ENCODE measurements at regions not wholly inside any gene's neighbourhood (a gene's known extent, or its start where the extent isn't known, plus 50 kb on each side); places are given as distances from the start of the nearest gene placed in this dataset.
A peak's percentile ranks its signal among the peaks of the same experiment; 100 is the strongest.
"Not testable (repeated sequence)": the region's sequence is repeated elsewhere in the genome, so short reads cannot be mapped to it uniquely, and the experiment has no call there.

- DNase-seq (ENCODE audit: low read depth), result no peak
Measured at GRCh38 chr15:39030291-39031070, 465.9 kb upstream of the RASGRP1 start.

GRCh38 chr15:39031596-39031995, 467.0 kb upstream of the RASGRP1 start:
- no peak for DNase-seq (ENCODE audit: low read depth)

GRCh38 chr15:39034816-39035215, 470.2 kb upstream of the RASGRP1 start:
- no peak for DNase-seq (ENCODE audit: low read depth)

- not testable (repeated sequence) for DNase-seq (ENCODE audit: low read depth)
Measured at GRCh38 chr15:39037611-39038010, 473.0 kb upstream of the RASGRP1 start.

- DNase-seq (ENCODE audit: low read depth), result no peak
Measured at GRCh38 chr15:39040861-39041260, 476.2 kb upstream of the RASGRP1 start.

- no peak for DNase-seq (ENCODE audit: low read depth)
Measured at GRCh38 chr15:39041979-39042495, 477.4 kb upstream of the RASGRP1 start.

DNA sequence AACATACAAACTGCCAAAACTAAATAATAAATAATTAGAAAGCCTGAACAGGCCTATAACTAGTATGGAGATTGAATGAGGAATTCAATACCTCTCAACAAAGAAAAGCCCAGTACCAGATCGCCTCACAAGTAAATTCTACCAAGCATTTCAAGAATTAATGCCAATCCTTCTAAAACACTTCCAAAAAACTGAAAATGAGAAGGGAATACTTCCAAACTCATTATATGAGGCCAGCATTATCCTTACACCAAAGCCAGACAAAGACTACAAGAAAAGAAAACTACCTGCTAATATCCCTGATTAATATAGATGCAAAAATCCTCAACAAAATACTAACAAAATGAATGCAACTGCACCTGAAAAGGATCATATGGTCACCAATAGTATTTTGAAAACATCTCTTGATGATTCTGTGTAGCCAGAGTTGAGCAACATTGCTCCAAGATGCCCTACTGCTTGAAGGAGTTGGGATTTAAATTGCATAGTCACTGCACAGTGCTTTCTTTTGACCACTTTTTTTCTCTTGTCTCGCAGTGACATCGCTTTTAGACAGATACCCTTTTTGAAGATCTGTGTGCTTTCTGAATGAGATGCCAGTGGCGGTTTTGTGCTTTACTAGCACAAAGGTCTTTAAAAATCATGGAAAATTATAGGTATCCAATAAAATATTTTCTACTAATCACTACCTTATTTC, 487.2 kb upstream of the RASGRP1 start:
- DNase-seq (ENCODE audit: low read depth), result no peak

GRCh38 chr15:39052323-39052705, 487.7 kb upstream of the RASGRP1 start:
- no peak for DNase-seq (ENCODE audit: low read depth)

DNA sequence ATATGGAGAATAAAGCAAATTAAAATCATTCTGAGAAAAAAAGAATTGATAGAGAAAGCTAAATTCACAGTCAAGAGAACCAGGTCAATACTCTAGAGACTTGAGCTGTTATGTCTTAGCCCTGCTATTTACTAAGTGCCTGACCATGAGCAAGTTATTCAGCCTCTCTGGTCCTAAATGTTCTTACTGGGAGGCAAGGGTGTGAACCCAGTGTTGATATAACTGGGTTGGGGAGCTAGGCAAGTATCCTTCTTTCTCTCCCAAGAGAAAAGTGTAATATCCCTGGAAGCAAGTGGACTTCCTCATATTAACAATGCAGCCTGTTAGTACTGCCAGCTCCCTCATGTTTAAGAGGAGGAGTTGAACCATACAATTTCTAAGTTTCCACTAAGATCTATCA, 488.9 kb upstream of the RASGRP1 start:
- DNase-seq (ENCODE audit: low read depth), result no peak

- no peak for DNase-seq (ENCODE audit: low read depth)
Measured at GRCh38 chr15:39054128-39054732, 489.6 kb upstream of the RASGRP1 start.

DNA sequence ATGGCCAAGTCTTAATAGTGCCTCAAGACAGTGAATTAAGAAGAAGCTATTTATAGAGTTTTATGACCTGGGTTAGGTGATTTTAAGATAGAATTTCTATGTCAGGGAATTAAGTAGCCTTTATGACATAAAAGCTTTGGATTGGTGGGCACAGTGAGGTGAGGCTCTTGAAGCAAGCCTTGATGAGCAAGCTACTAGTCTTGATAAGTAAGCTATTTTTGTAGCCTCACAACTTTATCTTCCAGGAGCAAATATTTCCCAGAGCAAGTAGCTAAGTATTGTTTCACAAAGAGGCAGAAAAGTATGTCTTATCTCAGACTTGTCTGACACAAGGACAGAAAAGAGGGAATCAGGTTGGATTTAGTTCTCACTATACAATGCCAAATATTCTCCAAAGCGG, 491.7 kb upstream of the RASGRP1 start:
- no peak for DNase-seq (ENCODE audit: low read depth)

- DNase-seq (ENCODE audit: low read depth), result no peak
Measured at GRCh38 chr15:39058351-39059131, 493.9 kb upstream of the RASGRP1 start.

DNA sequence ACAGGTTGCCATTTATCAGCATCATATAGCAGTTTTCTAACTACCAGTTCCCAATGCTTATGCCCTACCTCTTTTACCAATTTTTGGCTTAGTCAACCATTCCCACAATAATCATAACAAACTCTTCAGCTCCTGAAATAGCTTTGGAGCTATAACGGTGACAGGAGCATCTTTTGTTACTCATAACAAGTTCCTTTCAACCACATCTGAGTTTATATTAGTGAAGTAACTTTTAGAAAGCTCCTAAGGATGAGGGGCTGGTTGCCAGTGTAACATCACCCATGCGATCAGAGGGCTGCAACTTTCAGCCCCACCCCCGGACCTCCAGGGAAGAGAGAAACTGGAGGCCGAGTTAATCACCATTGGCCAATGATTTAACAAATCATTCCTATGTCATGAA, 495.3 kb upstream of the RASGRP1 start:
- DNase-seq (ENCODE audit: low read depth), result no peak

DNA sequence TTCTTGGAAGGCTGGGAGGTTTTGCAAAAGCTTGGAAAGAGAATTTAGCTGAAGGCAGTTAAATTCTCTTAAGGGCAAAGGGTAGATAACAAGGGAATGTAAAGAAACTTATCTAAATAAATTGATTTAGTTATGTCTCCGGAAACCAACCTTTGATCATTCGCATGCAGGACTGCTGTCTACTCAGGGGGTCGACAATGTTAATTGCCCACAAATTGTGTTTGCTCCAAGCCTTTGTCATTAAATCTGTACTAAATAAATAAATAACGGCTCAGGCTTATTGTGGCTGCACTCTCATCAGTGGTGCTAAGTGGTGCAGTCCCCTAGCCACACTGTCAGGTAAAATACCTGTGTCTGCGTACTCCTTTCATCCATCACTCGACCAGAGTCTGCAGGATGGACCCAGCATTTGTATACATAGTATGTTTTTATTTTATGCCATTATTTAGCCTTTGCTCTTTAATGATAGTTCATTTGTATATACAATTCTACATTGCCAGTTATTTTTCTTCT, 497.4 kb upstream of the RASGRP1 start:
- no peak for DNase-seq (ENCODE audit: low read depth)

DNA sequence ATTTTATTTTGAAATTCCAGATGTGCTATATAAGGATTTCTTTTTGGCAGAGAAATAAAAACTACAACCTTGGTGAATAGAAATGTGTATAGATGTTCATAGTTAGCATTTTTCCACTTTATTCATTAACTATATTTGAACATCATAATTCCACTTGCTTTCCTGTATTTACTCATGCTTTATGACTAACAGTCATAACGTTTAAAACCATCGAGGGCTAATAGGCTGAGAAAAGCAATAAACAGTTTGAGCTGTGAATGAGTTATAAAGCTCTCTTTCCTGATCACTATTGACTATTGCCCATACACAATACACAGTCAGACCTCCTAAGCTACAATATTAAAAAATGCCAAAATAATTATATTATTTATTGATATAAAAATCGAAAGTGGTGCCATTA, 502.1 kb upstream of the RASGRP1 start:
- DNase-seq (ENCODE audit: low read depth), result no peak

- DNase-seq (ENCODE audit: low read depth), result no peak
Measured at GRCh38 chr15:39074341-39074985, 506.4 kb upstream of the THBS1 start.

DNA sequence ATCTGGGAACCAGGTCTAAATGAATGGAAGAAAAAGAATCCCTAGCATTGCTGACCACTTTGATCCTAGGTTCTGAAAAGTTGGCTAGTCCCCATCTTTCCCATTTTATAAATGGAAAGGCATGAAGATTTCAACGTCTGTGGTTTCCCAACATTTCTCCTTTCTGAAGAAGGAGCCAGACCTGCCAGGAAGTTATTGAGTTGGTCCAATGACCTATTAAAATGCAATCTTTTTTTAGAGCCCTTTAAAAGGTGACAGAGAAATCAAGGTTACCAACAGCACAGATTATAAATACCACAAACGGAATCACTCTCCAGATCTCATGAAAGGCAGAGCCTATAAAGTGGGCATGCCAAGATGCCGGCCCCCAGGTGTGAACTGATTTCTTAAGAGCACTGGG, 505.6 kb upstream of the THBS1 start:
- peak; percentile 29 for DNase-seq (ENCODE audit: low read depth)

GRCh38 chr15:39075756-39076341, 505.0 kb upstream of the THBS1 start:
- no peak for DNase-seq (ENCODE audit: low read depth)

DNA sequence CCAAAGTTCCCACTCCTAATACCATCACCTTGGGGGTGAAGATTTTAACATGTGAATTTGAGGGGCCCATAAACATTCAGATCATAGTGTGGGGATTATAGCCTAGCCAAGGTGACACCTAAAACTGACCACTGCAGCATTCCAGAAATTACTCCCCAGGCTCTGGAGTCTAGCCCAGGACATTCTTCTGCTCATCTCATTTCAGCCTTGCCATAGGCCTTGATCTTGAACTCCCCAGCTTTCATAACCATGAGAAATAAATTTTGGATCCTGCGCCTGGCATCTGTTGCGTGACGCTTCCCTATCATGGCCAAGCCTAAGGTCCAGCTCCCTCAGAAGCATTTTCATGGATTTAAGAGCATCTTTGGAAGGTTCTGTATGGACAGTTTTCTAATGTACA, 502.9 kb upstream of the THBS1 start:
- DNase-seq (ENCODE audit: low read depth), result peak; percentile 37

GRCh38 chr15:39079296-39079847, 501.5 kb upstream of the THBS1 start:
- no peak for DNase-seq (ENCODE audit: low read depth)

- no peak for DNase-seq (ENCODE audit: low read depth)
Measured at GRCh38 chr15:39083213-39083612, 497.7 kb upstream of the THBS1 start.

Measured in fibroblast of gingiva (primary cell).